HCT116 (cell line): ENCODE measurements at regions not wholly inside any gene's neighbourhood (a gene's known extent, or its start where the extent isn't known, plus 50 kb on each side); places are given as distances from the start of the nearest gene placed in this dataset.

ENCODE experiments used
- ATAC-seq: fragments of 200-7000 bp; cut with Tn5 transposase; 2 replicates; pipeline ENCODE4 v1.9.1; 2020; ENCODE audit warnings: mild to moderate bottlenecking, moderate library complexity
- BruUV-seq: library from RNA; stranded (reverse); fragments of 400-500 nt; replicated peaks from 2 replicates; lab custom pipeline; 2021; lab: Mats Ljungman, UMichigan
- CTCF ChIA-PET: fragments of 300-600 bp; sonication (Branson Sonifier 250); formaldehyde crosslinking; loops from one replicate; lab custom pipeline; 2021; ENCODE audit warnings: antibody characterized with exemption; lab: Charles Lee
- POLR2A ChIA-PET: fragments of 300-600, 350-600 bp; sonication (Branson Sonifier 250); formaldehyde crosslinking; loops from one replicate; lab custom pipeline; 2021; ENCODE audit warnings: antibody characterized with exemption; lab: Charles Lee
- RAD21 ChIA-PET, 2 experiments: fragments of 300-600 bp; sonication (Branson Sonifier 250); formaldehyde crosslinking; loops; one replicate each; lab custom pipeline; 2023; ENCODE audit warnings: low total read pairs in 2 of 2; ENCODE audit not compliant: uncharacterized antibody in 2 of 2, unreplicated experiment in 2 of 2, low non-redundant PET in 1 of 2; lab: Charles Lee
- DNase-seq: peaks from one replicate; pipeline ENCODE4 v3.0.0-alpha.2; 2010; ENCODE audit warnings: low read depth, low spot score
- H2AFZ ChIP-seq: fragments of 200-600 bp; shearing (Covaris generic), sonication (generic); 2 replicates; pipeline ENCODE4 v1.6.1; 2017; ENCODE audit warnings: low read depth, mixed run types, mixed read lengths, antibody characterized with exemption, low read length; ENCODE audit not compliant: poor library complexity, severe bottlenecking
- H3K27ac ChIP-seq: 2 replicates; pipeline ENCODE4 v1.5.1; 2012; ENCODE audit warnings: low read depth, low read length
- H3K27me3 ChIP-seq: fragments of 200-600 bp; sonication (generic); 2 replicates; pipeline ENCODE4 v1.6.1; 2016; ENCODE audit warnings: mixed run types, low read length, mixed read lengths; ENCODE audit not compliant: insufficient read depth
- H3K36me3 ChIP-seq, 2 experiments: fragments of 200-500 bp in 1 of 2; fragments of 200-600 bp in 1 of 2; sonication (Bioruptor generic) in 1 of 2; sonication (generic) in 1 of 2; 2 replicates each; pipeline versions ENCODE4 v1.5.1 to v1.6.1; 2014 to 2016; ENCODE audit warnings: low read length in 2 of 2, inconsistent platforms in 1 of 2, mixed read lengths in 1 of 2, mixed run types in 1 of 2; ENCODE audit not compliant: insufficient read depth in 2 of 2, control insufficient read depth in 1 of 2
- H3K4me1 ChIP-seq, 2 experiments: fragments of 200-600 bp in 1 of 2; sonication (generic) in 1 of 2; 2 replicates each; pipeline versions ENCODE4 v1.5.1 to v1.6.1; 2012 to 2017; ENCODE audit warnings: low read length in 2 of 2, inconsistent platforms in 1 of 2, mild to moderate bottlenecking in 1 of 2, mixed read lengths in 1 of 2, mixed run types in 1 of 2, moderate library complexity in 1 of 2; ENCODE audit not compliant: insufficient read depth in 2 of 2, control insufficient read depth in 1 of 2
- H3K4me2 ChIP-seq: fragments of 200-600 bp; sonication (generic); 2 replicates; pipeline ENCODE4 v1.6.1; 2017; ENCODE audit warnings: mixed run types, low read length, mixed read lengths
- H3K4me3 ChIP-seq, 2 experiments: fragments of 200-600 bp in 1 of 2; sonication (generic) in 1 of 2; replicated peaks in 1 of 2; 2 replicates each; pipeline ENCODE4 v1.5.1; 2011 to 2016; ENCODE audit warnings: low read length in 2 of 2, control low read depth in 1 of 2, low read depth in 1 of 2, mild to moderate bottlenecking in 1 of 2, mixed read lengths in 1 of 2, mixed run types in 1 of 2
- H3K79me2 ChIP-seq: fragments of 200-600 bp; sonication (generic); 2 replicates; pipeline ENCODE4 v1.6.1; 2017; ENCODE audit warnings: mild to moderate bottlenecking, mixed run types, low read length, moderate library complexity, mixed read lengths; ENCODE audit not compliant: insufficient read depth
- H3K9ac ChIP-seq: fragments of 200-600 bp; sonication (generic); 2 replicates; pipeline ENCODE4 v1.6.1; 2016; ENCODE audit warnings: low read length, mixed read lengths
- H3K9me2 ChIP-seq: fragments of 200-600 bp; sonication (generic), shearing (Covaris generic); 2 replicates; pipeline ENCODE4 v1.6.1; 2017; ENCODE audit warnings: mixed run types, mild to moderate bottlenecking, moderate library complexity; ENCODE audit not compliant: insufficient read depth
- H3K9me3 ChIP-seq, 2 experiments: fragments of 200-500 bp in 1 of 2; fragments of 200-600 bp in 1 of 2; sonication (Bioruptor generic) in 1 of 2; sonication (generic) in 1 of 2; 2 replicates each; pipeline ENCODE4 v1.6.1; 2014 to 2017; ENCODE audit warnings: low read length in 2 of 2, mixed read lengths in 2 of 2, inconsistent platforms in 1 of 2, low read depth in 1 of 2, mild to moderate bottlenecking in 1 of 2, mixed run types in 1 of 2, moderate library complexity in 1 of 2; ENCODE audit not compliant: control insufficient read depth in 1 of 2, insufficient read depth in 1 of 2
- H4K20me1 ChIP-seq: fragments of 200-600 bp; sonication (generic), shearing (Covaris generic); 2 replicates; pipeline ENCODE4 v1.6.1; 2017; ENCODE audit warnings: mixed run types, mild to moderate bottlenecking, moderate library complexity; ENCODE audit not compliant: insufficient read depth
- CEBPB ChIP-seq: IDR thresholded peaks from 2 replicates; pipeline ENCODE4 v1.6.1; 2012; ENCODE audit warnings: low read depth
- ELF1 ChIP-seq: IDR thresholded peaks from 2 replicates; pipeline ENCODE4 v1.6.1; 2012; ENCODE audit warnings: low read depth, borderline replicate concordance
- JUND ChIP-seq: IDR thresholded peaks from 2 replicates; pipeline ENCODE4 v1.6.1; 2012
- POLR2AphosphoS5 ChIP-seq: IDR thresholded peaks from 2 replicates; pipeline ENCODE4 v1.6.1; 2011; ENCODE audit warnings: mild to moderate bottlenecking, low read depth, low read length, moderate library complexity
- RAD21 ChIP-seq: IDR thresholded peaks from 2 replicates; pipeline ENCODE4 v1.6.1; 2012; ENCODE audit warnings: low read depth, mild to moderate bottlenecking
- TCF7L2 ChIP-seq: IDR thresholded peaks from 2 replicates; pipeline ENCODE4 v1.7.0; 2011; ENCODE audit warnings: borderline replicate concordance, inconsistent platforms; ENCODE audit not compliant: insufficient read depth, insufficient read length; ENCODE audit errors: extremely low read depth
- YY1 ChIP-seq: IDR thresholded peaks from 2 replicates; pipeline ENCODE4 v1.6.1; 2011; ENCODE audit warnings: low read length, low read depth, moderate library complexity, mild to moderate bottlenecking; ENCODE audit not compliant: insufficient replicate concordance; ENCODE audit errors: extremely low read depth
- ZFX ChIP-seq: fragments of 450-650 bp; IDR thresholded peaks from 2 replicates; pipeline ENCODE4 v1.6.1; 2017
- intact Hi-C: fragments of 100-400 bp; cut with micrococcal nuclease; formaldehyde crosslinking; loops from 2 replicates; pipeline ENCODE4 v1.10.0; 2022

DNA sequence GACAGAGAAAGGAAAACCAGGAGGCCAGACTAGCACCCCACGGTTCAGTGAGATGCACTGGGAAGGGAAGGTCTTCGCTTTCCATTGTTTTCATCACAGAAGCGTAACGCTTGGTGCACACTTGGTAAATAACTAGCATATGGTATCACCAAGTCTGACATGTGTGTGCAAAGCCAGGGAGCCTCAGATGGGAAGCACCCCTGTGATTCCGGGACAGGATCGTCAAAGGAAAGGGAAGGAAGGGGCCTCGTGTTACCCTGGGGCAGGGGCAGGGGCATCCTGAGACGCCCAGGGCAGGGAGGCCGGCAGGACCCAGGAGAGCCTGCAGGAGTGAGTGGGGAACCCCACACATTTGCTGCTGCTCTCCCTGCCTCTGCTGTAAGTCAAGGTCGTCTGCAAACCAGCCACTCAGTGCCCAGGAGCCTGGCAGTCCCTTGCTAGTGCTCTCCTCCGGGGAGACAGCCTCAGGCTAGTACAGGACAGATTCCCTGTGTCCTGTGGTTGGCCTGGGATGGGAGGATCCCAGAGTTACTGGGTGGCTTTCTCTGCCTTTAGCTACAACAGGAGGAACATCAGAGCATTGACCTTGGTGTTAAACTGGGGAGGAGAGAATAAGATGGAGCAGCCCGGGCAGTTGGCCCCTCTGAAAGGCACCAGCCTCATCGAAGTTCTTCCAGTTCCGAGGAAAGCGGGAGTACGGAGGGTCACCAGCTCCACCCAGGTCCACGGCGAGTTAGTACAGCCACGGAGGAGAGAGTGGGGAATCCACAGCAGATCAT, 192.5 kb downstream of the NDUFA10 start:
- DNase-seq (no peak), ATAC-seq (no peak)
- H2AFZ ChIP-seq = no peak overlapping the region
- H3K4me2 ChIP-seq = no peak overlapping the region
- H3K27me3 ChIP-seq = peaks cover 4% of the 10 kb centered on the region; the same call in 1 of the 2 replicates
- H3K79me2 ChIP-seq = no peaks in the 10 kb centered on the region
- H3K4me3 ChIP-seq = no peak overlapping the region
- H3K36me3 ChIP-seq = no peaks in the 10 kb centered on the region
- H3K4me1 ChIP-seq = peaks cover 2 to 8% of the 10 kb centered on the region in 2 experiments; a peak in 2 of 4 replicates
- no peaks in the 10 kb centered on the region for H3K9me2 ChIP-seq
- intact Hi-C loops = no loop called here
- CTCF ChIA-PET = interaction anchor here (1.5 kb wide), 1 partner anchor 8 kb away, joined by 4 read pairs; no protein-coding TSS in a partner anchor
- no peaks in the 10 kb centered on the region for H3K9me3 ChIP-seq
- BruUV-seq = no TSS peak
- no peak overlapping the region for H3K27ac ChIP-seq
- H3K9ac ChIP-seq = no peak overlapping the region
- no peaks in the 10 kb centered on the region for H4K20me1 ChIP-seq
- RAD21 ChIA-PET = no interaction called here
- POLR2A ChIA-PET = no interaction called here
- TF ChIP-seq ZFX (no peak), ELF1 (no peak), TCF7L2 (no peak), CEBPB (no peak), POLR2AphosphoS5 (no peak)

DNA sequence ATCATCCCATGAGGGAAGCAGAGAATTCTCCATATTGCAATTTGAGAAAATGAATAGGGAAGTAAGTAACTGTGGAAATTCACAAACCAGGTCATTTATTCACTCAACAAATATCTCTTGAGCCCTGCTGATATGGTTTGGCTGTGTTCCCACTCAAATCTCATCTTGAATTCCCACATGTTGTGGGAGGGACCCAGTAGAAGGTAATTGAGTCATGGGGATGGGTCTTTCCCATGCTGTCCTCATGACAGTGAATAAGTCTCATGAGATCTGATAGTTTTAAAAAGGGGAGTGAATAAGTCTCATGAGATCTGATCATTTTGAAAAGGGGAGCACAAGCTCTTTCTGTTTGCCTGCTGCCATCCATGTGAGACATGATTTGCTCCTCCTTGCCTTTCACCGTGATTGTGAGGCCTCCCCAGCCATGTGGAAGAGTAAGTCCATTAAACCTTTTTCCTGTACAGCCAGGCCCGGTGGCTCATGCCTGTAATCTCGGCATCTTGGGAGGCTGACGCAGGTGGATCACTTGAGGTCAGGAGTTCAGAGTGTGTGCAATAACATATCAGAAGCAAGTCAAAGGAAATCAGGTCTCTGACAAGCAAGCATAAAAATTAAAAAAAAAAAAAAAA, 193.2 kb downstream of the NDUFA10 start:
- Histone ChIP-seq H3K9me2 (no peaks in the 10 kb centered on the region), H3K79me2 (no peaks in the 10 kb centered on the region), H3K4me2 (no peak overlapping the region), H3K4me3 (no peak overlapping the region), H3K36me3 (no peaks in the 10 kb centered on the region)
- RAD21 ChIA-PET = no interaction called here
- no TSS peak for BruUV-seq
- intact Hi-C loops = no loop called here
- CTCF ChIA-PET = no interaction called here
- ATAC-seq = no peak
- TF ChIP-seq ELF1 = no peak
- no peak for TF ChIP-seq RAD21
- TF ChIP-seq JUND = no peak
- no peak for TF ChIP-seq YY1
- TF ChIP-seq, all 23 proteins: peak for 0
- no peaks in the 10 kb centered on the region for H4K20me1 ChIP-seq
- POLR2A ChIA-PET = no interaction called here
- peaks cover 4% of the 10 kb centered on the region; the same call in 1 of the 2 replicates for H3K27me3 ChIP-seq
- H3K4me1 ChIP-seq = peaks cover 2 to 8% of the 10 kb centered on the region in 2 experiments; a peak in 2 of 4 replicates
- H3K27ac ChIP-seq = no peak overlapping the region
- no peak overlapping the region for H2AFZ ChIP-seq
- no peak for DNase-seq
- H3K9me3 ChIP-seq = no peaks in the 10 kb centered on the region
- H3K9ac ChIP-seq = no peak overlapping the region
